GM12892 (cell line): ENCODE measurements at regions not wholly inside any gene's neighbourhood (a gene's known extent, or its start where the extent isn't known, plus 50 kb on each side); places are given as distances from the start of the nearest gene placed in this dataset.
"Not testable (repeated sequence)": the region's sequence is repeated elsewhere in the genome, so short reads cannot be mapped to it uniquely, and the experiment has no call there.

Experiments
- DNase-seq: peaks from one replicate; pipeline ENCODE4 v3.0.0; 2011; ENCODE audit not compliant: insufficient read length
- FAIRE-seq: peaks from 2 replicates; lab custom pipeline; 2011; peaks lifted over from hg19 to GRCh38; lab: Jason Lieb, UNC
- POLR2A ChIP-seq: IDR thresholded peaks from 2 replicates; pipeline ENCODE4 v1.6.1; 2011; ENCODE audit warnings: low read depth, low read length, control low read depth
- POLR2AphosphoS5 ChIP-seq: IDR thresholded peaks from 2 replicates; pipeline ENCODE4 v1.6.1; 2011; ENCODE audit warnings: low read depth, low read length, control low read depth
- TAF1 ChIP-seq: IDR thresholded peaks from 2 replicates; pipeline ENCODE4 v1.6.1; 2011; ENCODE audit warnings: low read depth, mild to moderate bottlenecking, control low read depth, low read length, borderline replicate concordance

GRCh38 chr2:224169847-224170246 is 130.8 kb upstream of the SERPINE2 start:
- TF ChIP-seq POLR2A (no peak), TAF1 (no peak), POLR2AphosphoS5 (no peak)
- FAIRE-seq: no peak

DNA sequence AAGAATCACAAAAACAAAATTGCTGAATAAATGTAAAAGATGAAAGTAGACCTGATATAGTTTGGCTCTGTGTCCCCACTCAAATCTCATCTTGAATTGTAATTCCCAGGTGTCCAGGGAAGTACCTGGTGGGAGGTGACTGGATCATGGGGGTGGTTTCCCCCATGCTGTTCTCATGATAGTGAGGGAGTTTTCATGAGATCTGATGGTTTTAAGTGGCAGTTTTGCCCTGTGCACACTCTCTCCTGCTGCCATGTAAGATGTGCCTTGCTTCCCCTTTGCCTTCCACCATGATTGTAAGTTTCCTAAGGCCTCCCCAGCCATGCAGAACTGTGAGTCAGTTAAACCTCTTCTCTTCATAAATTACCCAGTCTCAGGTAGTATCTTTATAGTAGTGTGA is 128.7 kb upstream of the SERPINE2 start:
- not testable (repeated sequence) for FAIRE-seq, DNase-seq

More at GRCh38 chr2:224169847-224170246, 130.8 kb upstream of the SERPINE2 start:
- no peak for DNase-seq

DNA sequence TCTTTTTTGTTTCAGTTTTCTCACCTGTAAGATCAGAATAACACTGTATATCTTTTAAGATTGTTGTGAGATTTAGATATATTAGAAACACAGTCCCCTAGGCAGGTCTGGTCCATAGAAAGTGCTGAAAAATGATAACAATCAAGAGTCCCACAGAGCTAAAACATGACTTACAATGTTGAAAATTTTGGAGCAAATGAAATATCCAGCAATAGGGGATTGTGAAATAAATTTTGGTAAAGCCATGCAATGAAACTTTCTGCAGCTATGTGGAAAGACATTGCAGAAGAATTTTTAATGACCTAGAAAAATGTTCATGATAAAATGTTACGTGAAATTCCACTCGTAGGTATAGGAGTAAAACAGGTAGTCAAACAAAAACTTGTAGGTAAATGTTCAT is 127.6 kb upstream of the SERPINE2 start:
- no peak for DNase-seq
- TF ChIP-seq TAF1 (no peak), POLR2A (no peak), POLR2AphosphoS5 (no peak)
- no peak for FAIRE-seq

DNA sequence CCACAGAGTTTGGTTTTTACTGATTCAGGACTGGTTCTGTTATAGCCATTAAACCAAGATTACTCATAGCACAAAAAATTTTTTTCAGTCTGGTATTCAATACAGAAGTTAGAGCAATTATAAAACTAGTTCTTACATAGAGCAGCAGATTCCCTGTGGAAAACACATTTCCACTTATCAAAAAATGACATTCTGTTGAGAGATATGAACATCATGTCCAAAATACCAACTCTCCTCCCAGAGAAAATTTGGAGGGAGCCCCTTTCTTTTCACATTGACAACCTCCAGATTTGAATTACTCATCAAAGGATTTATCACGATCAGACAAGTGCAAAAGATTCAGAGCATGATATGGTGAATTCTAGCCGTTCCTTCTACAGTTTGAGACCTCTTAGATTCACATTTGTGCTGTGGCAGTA is 126.8 kb upstream of the SERPINE2 start:
- no peak for FAIRE-seq
- TF ChIP-seq POLR2AphosphoS5 (no peak), POLR2A (no peak), TAF1 (no peak)

GRCh38 chr2:224163566-224164307 is 124.7 kb upstream of the SERPINE2 start:
- FAIRE-seq (no peak), DNase-seq (no peak)

More for the DNA sequence above, 126.8 kb upstream of the SERPINE2 start:
- DNase-seq: no peak

GRCh38 chr2:224162122-224162521 is 123.0 kb upstream of the SERPINE2 start:
- TF ChIP-seq POLR2AphosphoS5 (no peak), POLR2A (no peak), TAF1 (no peak)
- DNase-seq: no peak
- FAIRE-seq: no peak

More at GRCh38 chr2:224163566-224164307, 124.7 kb upstream of the SERPINE2 start:
- TF ChIP-seq TAF1 (no peak), POLR2A (no peak), POLR2AphosphoS5 (no peak)

- TF ChIP-seq TAF1: no peak
- no peak for TF ChIP-seq POLR2A
- TF ChIP-seq POLR2AphosphoS5: no peak
- DNase-seq: no peak
- FAIRE-seq: no peak
These were observed 122.6 kb upstream of the SERPINE2 start for GRCh38 chr2:224161712-224162111.

DNA sequence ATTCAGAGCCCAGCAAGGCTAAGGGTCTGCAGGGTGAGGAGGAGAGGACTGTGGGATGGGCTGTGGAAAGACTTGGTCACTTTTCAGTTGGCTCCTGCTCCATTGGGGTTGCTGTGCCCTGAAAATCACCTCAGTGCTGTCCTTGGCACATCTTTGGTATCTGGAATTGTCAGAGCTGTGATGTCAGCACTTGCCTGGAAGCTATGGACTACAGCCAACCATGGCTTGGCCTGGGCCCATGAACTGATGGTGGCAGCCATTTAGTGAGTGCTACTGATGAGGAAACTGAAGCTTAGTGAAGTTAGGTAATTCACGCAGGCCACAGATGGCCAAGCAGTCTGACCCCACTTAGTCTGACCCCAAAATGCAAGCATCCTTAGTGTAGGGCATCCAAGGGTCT is 121.8 kb upstream of the SERPINE2 start:
- FAIRE-seq (no peak), DNase-seq (no peak)

GRCh38 chr2:224159345-224159928 is 120.4 kb upstream of the SERPINE2 start:
- no peak for TF ChIP-seq TAF1
- TF ChIP-seq POLR2A: no peak
- no peak for TF ChIP-seq POLR2AphosphoS5

More for the DNA sequence above, 121.8 kb upstream of the SERPINE2 start:
- no peak for TF ChIP-seq POLR2AphosphoS5
- no peak for TF ChIP-seq POLR2A
- no peak for TF ChIP-seq TAF1

GRCh38 chr2:224158831-224159230 is 119.7 kb upstream of the SERPINE2 start:
- TF ChIP-seq POLR2AphosphoS5 (no peak), POLR2A (no peak), TAF1 (no peak)

More at GRCh38 chr2:224159345-224159928, 120.4 kb upstream of the SERPINE2 start:
- FAIRE-seq (no peak), DNase-seq (no peak)

GRCh38 chr2:224158061-224158460 is 119.0 kb upstream of the SERPINE2 start:
- no peak for TF ChIP-seq POLR2A
- TF ChIP-seq TAF1: no peak
- TF ChIP-seq POLR2AphosphoS5: no peak
- FAIRE-seq (no peak), DNase-seq (no peak)

More at GRCh38 chr2:224158831-224159230, 119.7 kb upstream of the SERPINE2 start:
- no peak for FAIRE-seq
- no peak for DNase-seq

DNA sequence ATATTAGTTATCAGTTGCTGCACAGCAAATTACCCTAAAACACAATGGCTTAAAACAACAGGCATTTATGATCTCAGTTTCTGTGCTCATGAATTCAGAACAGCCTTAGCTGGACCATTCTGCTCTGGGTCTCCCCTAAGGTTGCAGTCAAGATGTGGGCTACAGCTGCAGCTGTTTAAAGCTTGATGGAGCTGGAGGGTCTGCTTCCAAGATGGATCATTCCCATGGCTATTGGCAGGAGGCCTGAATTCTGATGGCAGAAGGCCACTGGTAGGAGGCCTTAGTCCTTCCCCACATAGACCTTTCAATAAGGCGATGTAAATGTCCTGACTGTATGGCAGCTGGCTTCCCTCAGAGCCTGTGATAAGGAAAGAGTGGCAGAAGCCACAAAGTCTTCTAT is 118.6 kb upstream of the SERPINE2 start:
- TF ChIP-seq POLR2AphosphoS5 (no peak), POLR2A (no peak), TAF1 (no peak)
- DNase-seq (no peak), FAIRE-seq (no peak)
